Astrocyte of the spinal cord (primary cell): ENCODE measurements at regions not wholly inside any gene's neighbourhood (a gene's known extent, or its start where the extent isn't known, plus 50 kb on each side); places are given as distances from the start of the nearest gene placed in this dataset.

ENCODE experiments used
- DNase-seq: peaks from one replicate; pipeline ENCODE4 v3.0.0; 2011; ENCODE audit warnings: low read depth, low spot score
- H3K4me3 ChIP-seq: 2 replicates; pipeline ENCODE4 v1.5.1; 2011; ENCODE audit warnings: low read depth, mild to moderate bottlenecking, low read length, moderate library complexity
- in situ Hi-C: cut with HindIII; loops from 2 replicates; pipeline ENCODE4 v1.10.0; 2017; ENCODE audit warnings: low sequenced_read_pairs
- TF ChIP-seq, protein P1 (sequence below): IDR thresholded peaks from 2 replicates; pipeline ENCODE4 v1.5.1; 2012; ENCODE audit warnings: low read depth, mild to moderate bottlenecking, low read length, inconsistent platforms

DNA sequence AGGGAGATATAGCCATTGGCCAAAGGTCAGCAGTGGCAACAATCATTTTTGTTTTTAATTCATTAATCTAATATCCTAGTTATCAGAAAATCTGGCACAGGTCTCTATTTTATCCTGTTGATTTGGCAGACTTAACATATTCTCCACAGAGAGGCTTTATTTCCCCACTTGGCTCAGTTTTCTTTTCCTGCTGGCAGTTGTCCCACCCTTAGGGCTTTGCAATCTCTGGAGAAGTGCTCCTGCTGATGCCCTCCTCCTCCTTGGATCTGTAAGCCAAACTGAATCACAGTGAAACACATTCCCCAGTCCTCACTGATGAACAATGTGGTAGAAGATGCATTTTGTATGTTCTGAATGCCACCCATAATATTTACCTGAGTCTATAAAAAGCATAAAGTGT lies 889.7 kb downstream of the PDHA2 start:
- in situ Hi-C loops = no loop called here
- TF ChIP-seq, protein P1, sequence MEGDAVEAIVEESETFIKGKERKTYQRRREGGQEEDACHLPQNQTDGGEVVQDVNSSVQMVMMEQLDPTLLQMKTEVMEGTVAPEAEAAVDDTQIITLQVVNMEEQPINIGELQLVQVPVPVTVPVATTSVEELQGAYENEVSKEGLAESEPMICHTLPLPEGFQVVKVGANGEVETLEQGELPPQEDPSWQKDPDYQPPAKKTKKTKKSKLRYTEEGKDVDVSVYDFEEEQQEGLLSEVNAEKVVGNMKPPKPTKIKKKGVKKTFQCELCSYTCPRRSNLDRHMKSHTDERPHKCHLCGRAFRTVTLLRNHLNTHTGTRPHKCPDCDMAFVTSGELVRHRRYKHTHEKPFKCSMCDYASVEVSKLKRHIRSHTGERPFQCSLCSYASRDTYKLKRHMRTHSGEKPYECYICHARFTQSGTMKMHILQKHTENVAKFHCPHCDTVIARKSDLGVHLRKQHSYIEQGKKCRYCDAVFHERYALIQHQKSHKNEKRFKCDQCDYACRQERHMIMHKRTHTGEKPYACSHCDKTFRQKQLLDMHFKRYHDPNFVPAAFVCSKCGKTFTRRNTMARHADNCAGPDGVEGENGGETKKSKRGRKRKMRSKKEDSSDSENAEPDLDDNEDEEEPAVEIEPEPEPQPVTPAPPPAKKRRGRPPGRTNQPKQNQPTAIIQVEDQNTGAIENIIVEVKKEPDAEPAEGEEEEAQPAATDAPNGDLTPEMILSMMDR = no peak
- peak; percentile 51 for DNase-seq
- H3K4me3 ChIP-seq = no peak overlapping the region

DNA sequence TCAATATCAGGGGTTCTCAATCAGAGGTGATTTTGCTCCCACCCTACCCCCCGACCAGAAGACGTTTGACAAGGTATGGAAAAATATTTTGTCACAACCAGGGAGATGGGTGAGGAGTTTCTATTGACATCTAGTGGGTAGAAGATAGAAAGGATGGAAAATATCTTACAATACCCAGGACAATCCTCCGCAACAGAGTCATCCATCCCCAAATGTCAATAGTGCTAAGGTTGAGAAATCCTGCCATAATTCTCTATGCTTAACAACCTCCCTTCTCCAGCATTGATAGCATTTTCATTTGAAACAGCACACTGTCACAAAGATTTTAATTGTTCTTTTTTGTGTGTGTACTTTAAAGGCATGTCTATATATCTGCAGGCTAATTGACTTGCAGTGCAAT lies 890.5 kb downstream of the PDHA2 start:
- no peak for DNase-seq
- in situ Hi-C loops = no loop called here
- TF ChIP-seq, protein P1 = no peak
- no peak overlapping the region for H3K4me3 ChIP-seq

DNA sequence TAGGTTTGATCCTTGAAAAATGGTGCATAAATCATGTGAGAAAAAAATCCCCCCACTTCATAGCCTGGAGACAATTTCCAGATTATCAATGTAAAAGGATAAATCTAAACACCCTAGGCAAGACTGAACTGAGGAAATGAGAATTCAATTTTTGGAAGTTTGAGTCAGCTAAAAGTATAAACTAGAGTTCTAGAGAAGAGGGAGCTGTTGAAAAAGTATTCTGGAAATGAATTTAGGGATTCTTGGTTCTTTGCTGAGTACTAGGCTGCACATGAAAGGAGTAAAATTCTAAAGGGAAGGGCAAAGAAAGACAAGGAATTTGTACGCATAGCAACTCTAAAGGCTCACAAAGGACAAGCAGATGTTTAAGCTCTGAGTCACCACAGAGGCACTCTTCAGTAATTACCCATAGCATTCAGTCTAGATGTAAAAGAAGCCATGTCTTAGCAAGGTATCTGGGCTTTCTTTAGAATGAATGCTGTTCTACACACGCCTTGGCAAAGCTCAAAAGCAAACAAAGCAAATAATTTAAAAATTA lies 896.5 kb downstream of the PDHA2 start:
- H3K4me3 ChIP-seq = no peak overlapping the region
- TF ChIP-seq, protein P1 = no peak
- DNase-seq = peak; percentile 85
- in situ Hi-C loops = no loop called here

- TF ChIP-seq, protein P1 = no peak
- peak; percentile 17 for DNase-seq
- in situ Hi-C loops = no loop called here
- H3K4me3 ChIP-seq = no peak overlapping the region
These were observed 899.2 kb downstream of the PDHA2 start for GRCh38 chr4:96739101-96739500.

DNA sequence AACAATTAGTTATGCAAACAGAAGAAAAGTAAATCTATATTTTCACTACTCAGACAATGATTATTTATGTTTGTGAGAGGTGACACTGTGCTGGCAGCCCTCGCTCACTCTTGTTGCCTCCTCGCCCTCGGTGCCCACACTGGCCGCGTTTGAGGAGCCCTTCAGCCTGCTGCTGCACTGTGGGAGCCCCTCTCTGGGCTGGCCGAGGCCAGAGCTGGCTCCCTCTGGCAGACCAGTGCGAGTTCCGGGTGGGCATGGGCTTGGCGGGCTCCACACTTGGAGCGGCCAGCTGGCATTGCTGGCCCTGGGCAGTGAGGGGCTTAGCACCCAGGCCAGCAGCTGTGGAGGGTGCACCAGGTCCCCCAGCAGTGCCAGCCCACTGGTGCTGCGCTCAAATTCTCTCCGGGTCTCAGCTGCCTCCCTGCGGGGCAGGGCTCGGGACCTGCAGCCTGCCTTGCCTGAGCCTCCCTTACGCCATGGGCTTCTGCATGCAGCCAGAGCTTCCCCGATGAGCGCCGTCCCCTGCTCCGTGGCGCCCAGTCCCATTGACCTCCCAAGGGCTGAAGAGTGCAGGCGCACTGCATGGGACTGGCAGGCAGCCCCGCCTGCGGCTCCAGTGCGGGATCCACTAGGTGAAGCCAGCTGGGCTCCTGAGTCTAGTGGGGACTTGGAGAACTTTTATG lies 902.6 kb downstream of the PDHA2 start:
- in situ Hi-C loops = no loop called here
- TF ChIP-seq, protein P1 = no peak
- DNase-seq = no peak
- no peak overlapping the region for H3K4me3 ChIP-seq

DNA sequence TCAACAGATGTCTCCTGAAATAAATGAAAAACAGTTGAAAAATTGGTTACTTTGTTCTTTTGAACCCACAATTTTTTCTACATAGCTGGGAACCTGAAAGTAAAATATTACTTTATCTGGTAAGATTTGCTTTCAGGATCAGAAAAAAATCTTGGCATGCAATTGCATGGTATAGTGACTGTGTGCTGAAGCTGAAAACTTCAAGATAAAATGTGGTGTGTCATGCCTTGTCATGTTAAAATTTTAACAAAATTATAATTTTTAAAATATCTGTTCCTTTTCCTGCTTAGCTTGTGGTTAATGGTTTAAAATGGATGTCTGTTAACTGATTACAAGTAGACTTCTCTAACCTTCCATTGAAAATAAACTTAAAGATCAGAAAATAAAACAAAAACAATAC lies 904.8 kb downstream of the PDHA2 start:
- TF ChIP-seq, protein P1 = no peak
- no peak for DNase-seq
- in situ Hi-C loops = no loop called here
- H3K4me3 ChIP-seq = no peak overlapping the region

GRCh38 chr4:96753216-96753615 lies 913.3 kb downstream of the PDHA2 start:
- in situ Hi-C loops = no loop called here

More at GRCh38 chr4:96753216-96753615, 913.3 kb downstream of the PDHA2 start:
- TF ChIP-seq, protein P1 = no peak
- DNase-seq = peak; percentile 12
- H3K4me3 ChIP-seq = no peak overlapping the region
